H9 (cell line): ENCODE measurements at regions not wholly inside any gene's neighbourhood (a gene's known extent, or its start where the extent isn't known, plus 50 kb on each side); places are given as distances from the start of the nearest gene placed in this dataset.

Source experiments
- DNase-seq: peaks from one replicate; pipeline ENCODE4 v3.0.0-alpha.2; 2017
- H2AFZ ChIP-seq: one replicate; pipeline ENCODE4 v1.6.1; 2013; ENCODE audit warnings: mild to moderate bottlenecking, low read length, control low read depth, moderate library complexity
- H2AK5ac ChIP-seq: 2 replicates; pipeline ENCODE4 v1.6.1; 2013; ENCODE audit warnings: low read length, control low read depth, mixed read lengths; ENCODE audit not compliant: insufficient read length
- H2BK120ac ChIP-seq: one replicate; pipeline ENCODE4 v1.6.1; 2013; ENCODE audit warnings: low read depth, mild to moderate bottlenecking, low read length, control low read depth, inconsistent platforms; ENCODE audit not compliant: poor library complexity, severe bottlenecking
- H2BK12ac ChIP-seq: 2 replicates; pipeline ENCODE4 v1.6.1; 2013; ENCODE audit warnings: low read length, control low read depth, mixed read lengths, low read depth; ENCODE audit not compliant: insufficient read length
- H2BK15ac ChIP-seq: 2 replicates; pipeline ENCODE4 v1.6.1; 2013; ENCODE audit warnings: low read depth, low read length, control low read depth
- H2BK20ac ChIP-seq: one replicate; pipeline ENCODE4 v1.6.1; 2013; ENCODE audit warnings: low read depth, mild to moderate bottlenecking, low read length, control low read depth, inconsistent platforms; ENCODE audit not compliant: poor library complexity, severe bottlenecking
- H2BK5ac ChIP-seq: 2 replicates; pipeline ENCODE4 v1.6.1; 2013; ENCODE audit warnings: low read length, control low read depth, mixed read lengths; ENCODE audit not compliant: insufficient read length
- H3K14ac ChIP-seq: 2 replicates; pipeline ENCODE4 v1.6.1; 2013; ENCODE audit warnings: low read length, control low read depth; ENCODE audit not compliant: insufficient read depth
- H3K18ac ChIP-seq: 2 replicates; pipeline ENCODE4 v1.6.1; 2013; ENCODE audit warnings: low read depth, mild to moderate bottlenecking, mixed read lengths, low read length, control low read depth; ENCODE audit not compliant: insufficient read length
- H3K23ac ChIP-seq: 2 replicates; pipeline ENCODE4 v1.6.1; 2013; ENCODE audit warnings: low read length, control low read depth, mixed read lengths, low read depth; ENCODE audit not compliant: insufficient read length
- H3K23me2 ChIP-seq: 2 replicates; pipeline ENCODE4 v1.6.1; 2013; ENCODE audit warnings: low read depth, mild to moderate bottlenecking, mixed read lengths, low read length, control low read depth; ENCODE audit not compliant: insufficient read length, poor library complexity, severe bottlenecking
- H3K27ac ChIP-seq: 2 replicates; pipeline ENCODE4 v1.5.1; 2013; ENCODE audit warnings: low read length, control low read depth, mixed read lengths, low read depth; ENCODE audit not compliant: insufficient read length
- H3K27me3 ChIP-seq: 2 replicates; pipeline ENCODE4 v1.6.1; 2013; ENCODE audit warnings: low read length, control low read depth, inconsistent platforms; ENCODE audit not compliant: insufficient read depth
- H3K4ac ChIP-seq: 2 replicates; pipeline ENCODE4 v1.6.1; 2013; ENCODE audit warnings: low read depth, mild to moderate bottlenecking, control low read depth, inconsistent platforms, low read length, moderate library complexity
- H3K4me1 ChIP-seq: 2 replicates; pipeline ENCODE4 v1.6.1; 2013; ENCODE audit warnings: low read length, control low read depth, inconsistent platforms; ENCODE audit not compliant: insufficient read depth
- H3K4me2 ChIP-seq: 2 replicates; pipeline ENCODE4 v1.6.1; 2013; ENCODE audit warnings: low read length, control low read depth, mixed read lengths; ENCODE audit not compliant: insufficient read length, insufficient read depth
- H3K56ac ChIP-seq: 2 replicates; pipeline ENCODE4 v1.6.1; 2013; ENCODE audit warnings: low read depth, mild to moderate bottlenecking, mixed read lengths, low read length, control low read depth; ENCODE audit not compliant: insufficient read length
- H3K79me1 ChIP-seq: 2 replicates; pipeline ENCODE4 v1.6.1; 2013; ENCODE audit warnings: low read depth, mild to moderate bottlenecking, moderate library complexity, low read length, control low read depth, inconsistent platforms; ENCODE audit not compliant: insufficient read depth, poor library complexity, severe bottlenecking
- H3K79me2 ChIP-seq: 2 replicates; pipeline ENCODE4 v1.6.1; 2013; ENCODE audit warnings: low read length, control low read depth, inconsistent platforms; ENCODE audit not compliant: insufficient read depth
- H3K9ac ChIP-seq: 2 replicates; pipeline ENCODE4 v1.6.1; 2013; ENCODE audit warnings: low read length, control low read depth, mixed read lengths; ENCODE audit not compliant: insufficient read length; ENCODE audit errors: extremely low read depth
- H3K9me3 ChIP-seq: one replicate; pipeline ENCODE4 v1.6.1; 2013; ENCODE audit warnings: low read depth, low read length, inconsistent platforms; ENCODE audit not compliant: control insufficient read depth
- H3T11ph ChIP-seq: one replicate; pipeline ENCODE4 v1.6.1; 2013; ENCODE audit warnings: mild to moderate bottlenecking, low read length, control low read depth, inconsistent platforms
- H4K20me1 ChIP-seq: one replicate; pipeline ENCODE4 v1.6.1; 2013; ENCODE audit not compliant: control insufficient read depth, insufficient read length, insufficient read depth
- H4K5ac ChIP-seq: 2 replicates; pipeline ENCODE4 v1.6.1; 2013; ENCODE audit warnings: low read depth, mild to moderate bottlenecking, mixed read lengths, low read length, control low read depth; ENCODE audit not compliant: insufficient read length
- H4K8ac ChIP-seq: replicated peaks from 2 replicates; pipeline ENCODE4 v1.6.1; 2013; ENCODE audit warnings: low read length, control low read depth, mixed read lengths, low read depth; ENCODE audit not compliant: insufficient read length
- H4K91ac ChIP-seq: 2 replicates; pipeline ENCODE4 v1.6.1; 2013; ENCODE audit warnings: low read depth, mild to moderate bottlenecking, moderate library complexity, mixed read lengths, low read length, control low read depth; ENCODE audit not compliant: insufficient read length
- H3K27ac Mint-ChIP-seq, 3 experiments: 2 replicates in 2 of 3; 3 replicates in 1 of 3; pipeline ENCODE4 v1.8.0; 2020 to 2021; ENCODE audit warnings: mixed read lengths in 3 of 3, mild to moderate bottlenecking in 1 of 3, moderate library complexity in 1 of 3
- H3K27me3 Mint-ChIP-seq: 2 replicates; pipeline ENCODE4 v1.8.0; 2021; ENCODE audit warnings: low read depth, mild to moderate bottlenecking, moderate library complexity, mixed read lengths
- H3K36me3 Mint-ChIP-seq, 3 experiments: 2 replicates in 2 of 3; 3 replicates in 1 of 3; pipeline ENCODE4 v1.8.0; 2020 to 2021; ENCODE audit warnings: low read depth in 3 of 3, mixed read lengths in 3 of 3; ENCODE audit not compliant: insufficient read depth in 1 of 3
- H3K4me1 Mint-ChIP-seq, 2 experiments: 2 replicates each; pipeline ENCODE4 v1.8.0; 2020; ENCODE audit warnings: mixed read lengths in 2 of 2
- H3K4me3 Mint-ChIP-seq, 2 experiments: 2 replicates in 1 of 2; 3 replicates in 1 of 2; pipeline ENCODE4 v1.8.0; 2020 to 2021; ENCODE audit warnings: mild to moderate bottlenecking in 2 of 2, mixed read lengths in 2 of 2, moderate library complexity in 1 of 2
- H3K9me3 Mint-ChIP-seq, 2 experiments: 2 replicates in 1 of 2; 3 replicates in 1 of 2; pipeline ENCODE4 v1.8.0; 2020; ENCODE audit warnings: mild to moderate bottlenecking in 2 of 2, mixed read lengths in 2 of 2, moderate library complexity in 1 of 2
- CTCF ChIP-seq: fragments of 200-600 bp; sonication (generic); conservative IDR thresholded peaks from 3 replicates; pipeline ENCODE4 v1.8.0; 2021; ENCODE audit warnings: antibody characterized with exemption, mild to moderate bottlenecking
- WGBS: extraction: QIAGEN DNeasy Blood & Tissue Kit; methylation state at CpG from one replicate; pipeline ENCODE4 v1.1.7; 2013; ENCODE audit warnings: missing lambda C conversion rate, low lambda C conversion rate, mixed read lengths; ENCODE audit not compliant: insufficient read length; ENCODE audit errors: extremely low coverage; 5-methylcytosine and 5-hydroxymethylcytosine counted together

GRCh38 chr5:173473288-173473687 is 143.2 kb downstream of the BOD1 start:
- Histone ChIP-seq H2BK120ac (no peak overlapping the region), H3K4ac (no peak overlapping the region), H3K9me3 (no peaks in the 10 kb centered on the region), H3K23ac (no peak overlapping the region), H3K4me1 (peaks cover 3% of the 10 kb centered on the region; the same call in 1 of the 2 replicates), H2BK15ac (no peak overlapping the region), H3K56ac (no peak overlapping the region), H3K27ac (no peak overlapping the region), H3K79me2 (no peaks in the 10 kb centered on the region), H2BK20ac (no peak overlapping the region), H3K14ac (no peak overlapping the region), H4K20me1 (no peaks in the 10 kb centered on the region), H2AK5ac (no peak overlapping the region), H3T11ph (no peak overlapping the region), H3K79me1 (no peaks in the 10 kb centered on the region), H4K8ac (no peak overlapping the region), H3K4me2 (no peak overlapping the region), H2AFZ (no peak overlapping the region), H4K91ac (no peak overlapping the region), H3K18ac (no peak overlapping the region), H2BK5ac (no peak overlapping the region), H3K23me2 (no peaks in the 10 kb centered on the region), H2BK12ac (no peak overlapping the region), H3K27me3 (no peaks in the 10 kb centered on the region), H4K5ac (no peak overlapping the region), H3K9ac (no peak overlapping the region)
- H3K27ac Mint-ChIP-seq = no peak overlapping the region
- H3K27me3 Mint-ChIP-seq = peaks cover 10% of the 10 kb centered on the region
- no peak for TF ChIP-seq CTCF
- H3K9me3 Mint-ChIP-seq = no peaks in the 10 kb centered on the region
- peaks cover 3 to 6% of the 10 kb centered on the region in 2 experiments for H3K4me1 Mint-ChIP-seq
- H3K36me3 Mint-ChIP-seq = no peaks in the 10 kb centered on the region; a peak in 1 of 7 replicates
- WGBS = no CpG with 5 or more reads among the region's 6 CpGs
- DNase-seq = no peak
- H3K4me3 Mint-ChIP-seq = no peak overlapping the region
